ENCODE measurements at regions not wholly inside any gene's neighbourhood (a gene's known extent, or its start where the extent isn't known, plus 50 kb on each side); places are given as distances from the start of the nearest gene placed in this dataset.

- TF ChIP-seq POLR2A (IDR thresholded peaks at IDR 0.05) (no peak), CTCF (IDR thresholded peaks at IDR 0.05) (no peak)
These were observed 149.4 kb downstream of the SNX10 start for GRCh38 chr7:26441002-26441521.

All from esophagus squamous epithelium (tissue), 4 donors.